ENCODE measurements at regions not wholly inside any gene's neighbourhood (a gene's known extent, or its start where the extent isn't known, plus 50 kb on each side); places are given as distances from the start of the nearest gene placed in this dataset.

GRCh38 chr3:107013641-107014040, 363.6 kb upstream of the CCDC54 start:
- no peaks in the 10 kb centered on the region for H3K27me3 Mint-ChIP-seq (ENCODE audit: low read depth)
- H3K4me3 Mint-ChIP-seq: no peak overlapping the region
- H3K9me3 Mint-ChIP-seq: peaks cover 27% of the 10 kb centered on the region
- no peaks in the 10 kb centered on the region for H3K4me1 Mint-ChIP-seq
- peak overlapping the region in 2 of 3 experiments; percentile 38 to 59 for H3K27ac Mint-ChIP-seq
- TF ChIP-seq, protein P1, sequence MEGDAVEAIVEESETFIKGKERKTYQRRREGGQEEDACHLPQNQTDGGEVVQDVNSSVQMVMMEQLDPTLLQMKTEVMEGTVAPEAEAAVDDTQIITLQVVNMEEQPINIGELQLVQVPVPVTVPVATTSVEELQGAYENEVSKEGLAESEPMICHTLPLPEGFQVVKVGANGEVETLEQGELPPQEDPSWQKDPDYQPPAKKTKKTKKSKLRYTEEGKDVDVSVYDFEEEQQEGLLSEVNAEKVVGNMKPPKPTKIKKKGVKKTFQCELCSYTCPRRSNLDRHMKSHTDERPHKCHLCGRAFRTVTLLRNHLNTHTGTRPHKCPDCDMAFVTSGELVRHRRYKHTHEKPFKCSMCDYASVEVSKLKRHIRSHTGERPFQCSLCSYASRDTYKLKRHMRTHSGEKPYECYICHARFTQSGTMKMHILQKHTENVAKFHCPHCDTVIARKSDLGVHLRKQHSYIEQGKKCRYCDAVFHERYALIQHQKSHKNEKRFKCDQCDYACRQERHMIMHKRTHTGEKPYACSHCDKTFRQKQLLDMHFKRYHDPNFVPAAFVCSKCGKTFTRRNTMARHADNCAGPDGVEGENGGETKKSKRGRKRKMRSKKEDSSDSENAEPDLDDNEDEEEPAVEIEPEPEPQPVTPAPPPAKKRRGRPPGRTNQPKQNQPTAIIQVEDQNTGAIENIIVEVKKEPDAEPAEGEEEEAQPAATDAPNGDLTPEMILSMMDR (IDR thresholded peaks at IDR 0.05; ENCODE audit: unreplicated experiment in 3 of 3): no peak
- H3K36me3 Mint-ChIP-seq (ENCODE audit: low read depth): peaks cover 4% of the 10 kb centered on the region

DNA sequence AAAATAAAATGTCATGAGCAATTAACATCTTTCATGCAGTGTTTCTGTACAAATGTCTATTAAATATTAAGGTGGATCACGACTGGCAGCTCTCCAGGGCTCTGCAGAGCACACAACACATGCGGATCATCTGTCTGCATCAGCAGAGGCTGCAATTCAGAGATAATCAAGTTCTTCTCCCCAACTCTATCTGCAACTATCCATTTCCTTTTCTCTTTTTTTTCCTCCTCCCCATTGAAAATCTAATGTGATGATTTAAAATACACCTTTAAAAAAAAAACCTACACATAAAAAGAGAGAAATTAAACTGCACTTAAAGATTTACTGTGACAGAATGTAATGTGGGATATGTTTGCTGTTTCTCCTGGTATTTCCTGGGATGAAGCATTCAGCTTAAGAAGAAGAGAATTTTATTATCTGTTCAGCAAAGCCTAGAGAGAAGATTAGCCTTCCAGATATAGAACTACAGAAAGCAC, 352.6 kb upstream of the CCDC54 start:
- Mint-ChIP-seq H3K4me1 (peaks cover 27% of the 10 kb centered on the region), H3K9me3 (no peaks in the 10 kb centered on the region), H3K27me3 (ENCODE audit: low read depth) (no peaks in the 10 kb centered on the region), H3K4me3 (peak overlapping the region in 1 of 3 experiments; percentile 6), H3K27ac (peak overlapping the region; percentile 82 to 97 (median 83)), H3K36me3 (ENCODE audit: low read depth) (no peaks in the 10 kb centered on the region)
- TF ChIP-seq, protein P1 (IDR thresholded peaks at IDR 0.05; ENCODE audit: unreplicated experiment in 3 of 3): no peak

GRCh38 chr3:107025961-107026360, 351.3 kb upstream of the CCDC54 start:
- no peaks in the 10 kb centered on the region for H3K27me3 Mint-ChIP-seq (ENCODE audit: low read depth)
- H3K36me3 Mint-ChIP-seq (ENCODE audit: low read depth): no peaks in the 10 kb centered on the region
- H3K4me1 Mint-ChIP-seq: peaks cover 27% of the 10 kb centered on the region
- no peak overlapping the region for H3K4me3 Mint-ChIP-seq
- TF ChIP-seq, protein P1 (IDR thresholded peaks at IDR 0.05; ENCODE audit: unreplicated experiment in 3 of 3): no peak
- no peak overlapping the region for H3K27ac Mint-ChIP-seq
- no peaks in the 10 kb centered on the region for H3K9me3 Mint-ChIP-seq

DNA sequence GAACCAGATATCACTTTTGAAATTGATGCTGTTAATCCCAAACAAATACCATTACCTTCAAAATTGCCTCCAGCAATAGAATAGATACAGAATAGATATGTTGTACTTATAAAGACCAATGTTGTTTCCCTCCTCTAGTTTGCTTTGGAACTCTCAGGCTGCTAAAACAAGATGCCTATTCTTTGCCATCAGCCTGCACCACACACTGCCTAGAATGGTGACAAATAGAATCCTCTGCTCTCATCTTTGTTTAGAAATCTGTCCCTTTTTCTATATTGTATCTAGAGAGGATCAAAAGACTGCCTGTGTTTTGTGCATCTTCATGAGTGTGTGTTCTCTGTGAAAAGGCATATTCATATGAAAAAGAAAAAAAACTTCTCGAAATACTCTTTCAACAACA, 349.2 kb upstream of the CCDC54 start:
- H3K9me3 Mint-ChIP-seq: peaks cover 4% of the 10 kb centered on the region
- TF ChIP-seq, protein P1 (IDR thresholded peaks at IDR 0.05; ENCODE audit: unreplicated experiment in 3 of 3): no peak
- no peak overlapping the region for H3K4me3 Mint-ChIP-seq
- H3K27me3 Mint-ChIP-seq (ENCODE audit: low read depth): no peaks in the 10 kb centered on the region
- H3K36me3 Mint-ChIP-seq (ENCODE audit: low read depth): no peaks in the 10 kb centered on the region
- H3K27ac Mint-ChIP-seq: no peak overlapping the region
- H3K4me1 Mint-ChIP-seq: peaks cover 19% of the 10 kb centered on the region

GRCh38 chr3:107028626-107029025, 348.6 kb upstream of the CCDC54 start:
- Mint-ChIP-seq H3K27ac (no peak overlapping the region), H3K4me1 (peaks cover 16% of the 10 kb centered on the region), H3K36me3 (ENCODE audit: low read depth) (no peaks in the 10 kb centered on the region), H3K9me3 (peaks cover 4% of the 10 kb centered on the region), H3K27me3 (ENCODE audit: low read depth) (no peaks in the 10 kb centered on the region), H3K4me3 (no peak overlapping the region)
- TF ChIP-seq, protein P1 (IDR thresholded peaks at IDR 0.05; ENCODE audit: unreplicated experiment in 3 of 3): no peak

- Mint-ChIP-seq H3K27ac (no peak overlapping the region), H3K4me1 (no peaks in the 10 kb centered on the region), H3K27me3 (ENCODE audit: low read depth) (no peaks in the 10 kb centered on the region), H3K9me3 (peaks cover 23% of the 10 kb centered on the region), H3K36me3 (ENCODE audit: low read depth) (peaks cover 5% of the 10 kb centered on the region), H3K4me3 (no peak overlapping the region)
- TF ChIP-seq, protein P1 (IDR thresholded peaks at IDR 0.05; ENCODE audit: unreplicated experiment in 3 of 3): no peak
Measured at GRCh38 chr3:107032111-107032510, 345.1 kb upstream of the CCDC54 start.
